HG03135 (cell line): ENCODE measurements at regions not wholly inside any gene's neighbourhood (a gene's known extent, or its start where the extent isn't known, plus 50 kb on each side); places are given as distances from the start of the nearest gene placed in this dataset.

Experiments used
- ATAC-seq: cut with Tn5 transposase; IDR thresholded peaks from one replicate; pipeline ENCODE4 v1.9.1; 2021; ENCODE audit warnings: mild to moderate bottlenecking, moderate library complexity; ENCODE audit not compliant: unreplicated experiment

GRCh38 chr10:78160591-78160990 lies 126.9 kb downstream of the RPS24 start:
- ATAC-seq: no peak

GRCh38 chr10:78162853-78163252 lies 129.2 kb downstream of the RPS24 start:
- ATAC-seq: no peak

GRCh38 chr10:78164702-78165101 lies 131.0 kb downstream of the RPS24 start:
- no peak for ATAC-seq

GRCh38 chr10:78165172-78165571 lies 131.5 kb downstream of the RPS24 start:
- ATAC-seq: no peak

GRCh38 chr10:78165617-78166016 lies 132.0 kb downstream of the RPS24 start:
- ATAC-seq: no peak

- no peak for ATAC-seq
Observed at GRCh38 chr10:78166261-78166660, 132.6 kb downstream of the RPS24 start.

GRCh38 chr10:78169214-78169613 lies 135.6 kb downstream of the RPS24 start:
- ATAC-seq: no peak

GRCh38 chr10:78170026-78170475 lies 136.4 kb downstream of the RPS24 start:
- ATAC-seq: no peak

- no peak for ATAC-seq
Observed at GRCh38 chr10:78171633-78172400, 138.2 kb downstream of the RPS24 start.

GRCh38 chr10:78173360-78174015 lies 139.8 kb downstream of the RPS24 start:
- ATAC-seq: no peak

GRCh38 chr10:78175444-78176015 lies 141.9 kb downstream of the RPS24 start:
- ATAC-seq: no peak

GRCh38 chr10:78176320-78177317 lies 143.0 kb downstream of the RPS24 start:
- ATAC-seq: no peak

- no peak for ATAC-seq
Observed at GRCh38 chr10:78177491-78178185, 144.0 kb downstream of the RPS24 start.

GRCh38 chr10:78178397-78178796 lies 144.7 kb downstream of the RPS24 start:
- ATAC-seq: no peak

GRCh38 chr10:78178940-78179339 lies 145.3 kb downstream of the RPS24 start:
- no peak for ATAC-seq

- no peak for ATAC-seq
Observed at GRCh38 chr10:78179886-78180705, 146.4 kb downstream of the RPS24 start.

- ATAC-seq: no peak
Observed at GRCh38 chr10:78181381-78182055, 147.9 kb downstream of the RPS24 start.

GRCh38 chr10:78182841-78183240 lies 149.2 kb downstream of the RPS24 start:
- ATAC-seq: no peak
